Endothelial cell of umbilical vein (primary cell): ENCODE measurements at regions not wholly inside any gene's neighbourhood (a gene's known extent, or its start where the extent isn't known, plus 50 kb on each side); places are given as distances from the start of the nearest gene placed in this dataset.

Experiments
- CTCF ChIP-seq, 2 donors: IDR thresholded peaks; 1 replicate in 1 of 2; 2 replicates in 1 of 2; pipeline ENCODE4 v1.5.1; 2011; ENCODE audit warnings: low read length in 2 of 2, mild to moderate bottlenecking in 2 of 2, moderate library complexity in 2 of 2, control low read depth in 1 of 2, inconsistent platforms in 1 of 2, low read depth in 1 of 2; ENCODE audit not compliant: insufficient read depth in 1 of 2; ENCODE audit errors: extremely low read depth in 1 of 2
- EZH2 ChIP-seq: IDR thresholded peaks from 2 replicates; pipeline ENCODE4 v1.6.1; 2012; ENCODE audit warnings: borderline replicate concordance, low read depth, mild to moderate bottlenecking, moderate library complexity, low read length, inconsistent platforms; ENCODE audit not compliant: severe bottlenecking
- FOS ChIP-seq: IDR thresholded peaks from 2 replicates; pipeline ENCODE4 v1.6.1; 2011; ENCODE audit warnings: mild to moderate bottlenecking, low read length, moderate library complexity, borderline replicate concordance; ENCODE audit not compliant: insufficient read depth
- GATA2 ChIP-seq: IDR thresholded peaks from 2 replicates; pipeline ENCODE4 v1.7.0; 2011; ENCODE audit warnings: low read depth, mild to moderate bottlenecking, moderate library complexity, mixed read lengths, low read length; ENCODE audit not compliant: insufficient read length, insufficient read depth
- MAX ChIP-seq: IDR thresholded peaks from 2 replicates; pipeline ENCODE4 v1.6.1; 2011; ENCODE audit not compliant: insufficient read depth, insufficient read length
- POLR2A ChIP-seq: IDR thresholded peaks from 2 replicates; pipeline ENCODE4 v1.6.1; 2012; ENCODE audit warnings: low read depth, mild to moderate bottlenecking, control low read depth, low read length
- POLR2AphosphoS5 ChIP-seq: IDR thresholded peaks from 2 replicates; pipeline ENCODE4 v1.6.1; 2012; ENCODE audit warnings: low read depth, mild to moderate bottlenecking, control low read depth, low read length, moderate library complexity; ENCODE audit not compliant: insufficient read depth

DNA sequence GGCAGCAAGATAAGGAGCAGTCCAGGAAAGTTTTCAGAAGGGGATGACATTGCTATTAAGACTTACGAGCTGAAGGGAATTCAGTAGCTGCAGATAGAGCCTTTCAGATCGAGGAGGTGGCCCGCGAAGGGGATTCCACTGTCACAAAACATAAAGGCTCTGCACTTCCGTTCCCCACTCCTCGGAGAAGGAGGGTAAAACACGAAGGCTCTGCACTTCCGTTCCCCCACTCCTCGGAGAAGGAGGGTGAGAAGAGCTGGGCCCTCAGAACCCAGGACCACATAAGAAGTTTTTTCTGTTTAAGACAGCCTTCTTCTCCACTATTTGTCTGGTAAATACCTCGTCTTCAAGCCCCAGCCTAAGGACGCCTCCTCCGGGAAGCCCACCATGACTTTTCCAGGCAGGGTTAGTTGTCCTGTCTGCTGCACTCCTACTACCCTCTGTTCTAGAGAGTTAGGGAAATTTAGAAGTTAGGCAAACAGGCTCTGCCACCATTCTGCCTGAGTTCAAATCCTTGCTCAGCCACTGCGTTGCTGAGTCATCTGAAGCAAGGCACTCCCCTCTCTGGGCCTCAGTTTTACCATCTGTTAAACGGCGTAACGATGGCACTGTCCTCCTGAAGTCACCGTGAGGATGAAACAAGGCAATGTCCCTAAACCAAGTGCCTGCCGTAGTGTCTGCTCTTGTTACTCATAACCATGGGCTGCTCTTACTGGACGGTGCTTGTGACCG lies 134.1 kb upstream of the HES1 start:
- TF ChIP-seq CTCF (IDR thresholded peaks at IDR 0.05; ENCODE audit: extremely low read depth in 1 of 2, insufficient read depth in 1 of 2, low read depth in 1 of 2, low read length in 2 of 2) (no peak), POLR2AphosphoS5 (no peak), POLR2A (no peak), EZH2 (no peak), GATA2 (no peak), MAX (no peak), FOS (no peak)
